ENCODE measurements at regions not wholly inside any gene's neighbourhood (a gene's known extent, or its start where the extent isn't known, plus 50 kb on each side); places are given as distances from the start of the nearest gene placed in this dataset.

DNA sequence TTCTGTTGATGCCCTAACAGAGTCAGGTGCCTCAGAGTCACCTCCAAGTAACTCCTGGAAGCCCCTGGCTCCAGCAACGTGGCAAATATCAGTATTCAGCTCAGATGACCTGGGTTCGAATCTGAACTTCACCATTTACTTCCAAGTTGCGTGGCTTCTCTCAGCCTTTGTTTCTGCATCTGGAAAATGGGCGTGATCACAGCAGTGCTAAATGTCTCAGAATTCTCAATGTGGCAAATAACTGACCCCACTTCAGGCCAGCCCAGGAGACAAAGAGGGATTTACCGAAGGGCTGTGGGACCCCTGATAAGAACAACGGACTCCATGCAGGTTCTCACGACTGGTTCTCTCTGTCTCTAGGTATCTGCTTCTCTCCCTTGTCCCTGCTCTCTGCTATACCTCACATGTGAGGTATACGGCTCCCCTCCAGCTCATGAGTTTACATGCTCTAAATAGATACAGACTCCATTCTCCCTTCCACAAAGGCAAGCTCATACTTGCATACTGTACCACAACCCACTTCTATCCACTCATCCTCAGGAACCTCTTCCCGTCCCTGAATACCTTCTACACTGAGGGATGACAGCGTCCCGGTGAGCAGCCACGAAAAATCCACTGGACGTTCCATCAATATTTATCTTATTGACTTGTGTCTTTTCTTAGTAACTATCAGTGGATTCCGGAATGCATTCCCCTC, 84.1 kb downstream of the SNX5 start:
- no peak overlapping the region for H3K27ac ChIP-seq

GRCh38 chr20:17883592-17884306, 84.8 kb downstream of the SNX5 start:
- TF ChIP-seq CTCF (IDR thresholded peaks at IDR 0.05) (no peak), ZFX (IDR thresholded peaks at IDR 0.05; ENCODE audit: borderline replicate concordance) (no peak)
- H3K27ac ChIP-seq, result no peak overlapping the region

More for the DNA sequence above, 84.1 kb downstream of the SNX5 start:
- TF ChIP-seq ZFX (IDR thresholded peaks at IDR 0.05; ENCODE audit: borderline replicate concordance) (no peak), CTCF (IDR thresholded peaks at IDR 0.05) (no peak)

DNA sequence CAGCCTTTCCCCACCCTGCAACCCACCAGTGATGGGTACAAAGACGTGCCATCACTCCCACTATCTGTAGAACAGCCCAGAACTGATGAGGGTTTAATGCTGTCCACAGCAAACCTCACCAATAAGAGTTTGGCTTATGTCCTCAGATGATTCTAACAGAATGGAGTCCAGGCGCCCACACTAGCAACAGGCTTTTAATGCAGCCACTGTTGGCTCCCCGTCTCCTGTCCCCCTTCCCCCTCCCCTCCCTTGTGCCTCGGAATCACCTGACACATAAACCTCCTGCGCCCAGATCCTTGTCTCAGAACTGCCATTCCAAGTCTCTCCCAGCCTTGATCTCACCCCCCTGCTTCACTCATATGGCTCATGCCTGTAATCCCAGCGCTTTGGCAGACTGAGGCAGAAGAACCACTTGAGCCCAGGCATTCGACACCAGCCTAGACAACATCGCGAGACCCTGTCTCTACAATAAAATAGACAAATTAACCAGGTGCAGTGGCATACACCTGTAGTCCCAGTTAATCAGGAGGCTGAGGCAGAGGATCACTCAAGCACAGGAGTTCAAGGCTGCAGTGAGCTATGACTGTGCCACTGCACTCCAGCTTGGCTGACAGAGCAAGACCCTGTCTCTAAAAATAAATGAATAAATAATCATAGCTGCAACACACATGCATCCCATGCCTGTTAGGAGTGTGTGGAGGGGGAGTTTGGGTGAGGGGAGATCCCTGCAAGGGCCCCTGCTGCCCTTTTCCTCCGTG, 85.6 kb downstream of the SNX5 start:
- H3K27ac ChIP-seq, result no peak overlapping the region
- TF ChIP-seq CTCF (IDR thresholded peaks at IDR 0.05) (no peak), ZFX (IDR thresholded peaks at IDR 0.05; ENCODE audit: borderline replicate concordance) (no peak)

- no peak overlapping the region for H3K27ac ChIP-seq
- no peak for TF ChIP-seq CTCF (IDR thresholded peaks at IDR 0.05)
- TF ChIP-seq ZFX (IDR thresholded peaks at IDR 0.05; ENCODE audit: borderline replicate concordance), result no peak
These were observed 86.3 kb downstream of the SNX5 start for GRCh38 chr20:17882065-17882833.

- TF ChIP-seq ZFX (IDR thresholded peaks at IDR 0.05; ENCODE audit: borderline replicate concordance) (no peak), CTCF (IDR thresholded peaks at IDR 0.05) (no peak)
- no peak overlapping the region for H3K27ac ChIP-seq
These were observed 86.9 kb downstream of the SNX5 start for GRCh38 chr20:17881741-17882064.

DNA sequence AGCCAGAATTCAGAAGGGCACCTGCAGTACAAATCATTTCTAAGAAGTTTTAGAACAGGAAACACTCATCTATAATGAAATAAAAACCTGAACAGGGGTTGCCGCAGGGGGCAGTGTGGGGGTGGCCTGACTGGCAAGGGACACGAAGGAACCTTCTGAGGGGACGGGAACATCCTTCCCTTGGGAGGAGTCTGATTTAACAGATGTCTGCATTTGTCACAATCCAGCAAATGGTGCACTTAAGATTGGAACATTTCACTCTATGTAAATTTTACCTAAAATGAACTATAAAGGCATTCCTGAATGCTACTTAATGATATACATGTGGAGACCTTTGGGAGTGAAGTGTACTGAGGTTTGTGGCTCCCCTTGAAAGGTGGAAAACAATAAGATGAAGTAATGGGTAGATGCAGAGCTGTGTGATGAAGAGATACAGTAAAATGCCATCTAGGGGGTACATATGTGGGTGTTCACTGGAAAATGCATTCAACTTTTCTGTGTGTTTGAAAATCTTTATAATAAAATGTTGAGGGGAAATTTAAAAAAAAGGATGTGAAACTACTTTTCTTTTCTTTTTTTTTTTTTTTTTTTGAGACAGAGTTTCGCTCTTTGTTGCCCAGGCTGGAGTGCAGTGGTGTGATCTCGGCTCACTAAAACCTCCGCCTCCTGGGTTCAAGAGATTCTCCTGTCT, 89.5 kb downstream of the SNX5 start:
- no peak for TF ChIP-seq CTCF (IDR thresholded peaks at IDR 0.05)
- TF ChIP-seq ZFX (IDR thresholded peaks at IDR 0.05; ENCODE audit: borderline replicate concordance), result no peak
- H3K27ac ChIP-seq, result no peak overlapping the region

All from 22Rv1 (cell line).